ENCODE measurements at regions not wholly inside any gene's neighbourhood (a gene's known extent, or its start where the extent isn't known, plus 50 kb on each side); places are given as distances from the start of the nearest gene placed in this dataset.

DNA sequence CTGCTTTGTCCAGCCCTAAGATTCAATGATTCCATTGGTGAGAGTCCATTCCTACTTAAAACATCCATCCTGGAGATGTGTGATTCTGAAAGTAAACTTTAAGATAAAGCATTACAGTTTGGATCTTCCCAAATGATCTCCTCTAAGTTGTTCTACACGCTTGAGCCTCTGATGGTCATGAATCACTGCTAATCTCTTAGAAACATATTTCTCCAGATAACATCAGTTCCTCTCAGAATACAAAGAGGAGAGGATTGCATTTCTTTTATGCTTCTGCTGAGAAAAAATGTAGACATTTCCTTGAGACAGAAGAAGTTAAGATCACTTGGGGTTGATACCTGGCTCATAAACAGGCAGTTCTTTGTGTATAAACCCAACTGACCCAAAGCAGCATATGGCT lies 281.2 kb upstream of the DPH6 start:
- no peaks in the 10 kb centered on the region for H3K36me3 ChIP-seq
- no peaks in the 10 kb centered on the region for H3K9me3 ChIP-seq
- intact Hi-C loops (cut with DNase I), result no loop called here
- 9% methylated on average over 1 of the region's 1 CpG for WGBS
- no peaks in the 10 kb centered on the region for H3K4me1 ChIP-seq (replicated peaks)
- no peak for DNase-seq (ENCODE audit: low spot score)
- no peak overlapping the region for H3K27ac ChIP-seq
- H3K27me3 ChIP-seq (replicated peaks; ENCODE audit: insufficient read depth), result no peaks in the 10 kb centered on the region
- H3K4me3 ChIP-seq, result no peak overlapping the region
- TF ChIP-seq CTCF (IDR thresholded peaks at IDR 0.05) (no peak), POLR2AphosphoS5 (IDR thresholded peaks at IDR 0.05) (no peak), POLR2A (IDR thresholded peaks at IDR 0.05) (no peak)

DNA sequence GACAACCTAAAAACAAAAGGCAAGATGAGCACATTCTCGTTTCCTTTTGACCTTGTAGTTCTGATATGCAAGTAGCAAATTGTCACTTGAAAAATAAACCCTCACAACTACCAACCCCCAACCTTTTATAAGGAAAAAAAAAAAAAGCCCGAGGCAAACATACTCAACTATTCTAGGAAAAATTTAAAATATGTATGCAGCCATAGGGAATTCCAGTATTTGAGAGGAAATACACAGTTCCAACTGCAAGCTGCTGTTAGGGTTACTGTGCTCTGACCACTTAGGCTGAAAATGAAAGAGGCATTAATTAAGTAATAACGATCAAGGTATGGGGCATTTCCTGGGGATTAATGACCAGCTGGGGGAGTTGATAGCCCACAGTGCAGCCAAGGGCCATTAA lies 281.9 kb upstream of the DPH6 start:
- H3K4me3 ChIP-seq, result no peak overlapping the region
- DNase-seq (ENCODE audit: low spot score), result no peak
- 25% methylated on average over 3 of the region's 3 CpGs for WGBS
- H3K36me3 ChIP-seq, result no peaks in the 10 kb centered on the region
- H3K4me1 ChIP-seq (replicated peaks), result no peaks in the 10 kb centered on the region
- no peak overlapping the region for H3K27ac ChIP-seq
- intact Hi-C loops (cut with DNase I), result no loop called here
- H3K27me3 ChIP-seq (replicated peaks; ENCODE audit: insufficient read depth), result no peaks in the 10 kb centered on the region
- TF ChIP-seq CTCF (IDR thresholded peaks at IDR 0.05), result no peak
- no peak for TF ChIP-seq POLR2A (IDR thresholded peaks at IDR 0.05)
- no peak for TF ChIP-seq POLR2AphosphoS5 (IDR thresholded peaks at IDR 0.05)
- no peaks in the 10 kb centered on the region for H3K9me3 ChIP-seq

GRCh38 chr15:35833581-35833980 lies 287.6 kb upstream of the DPH6 start:
- intact Hi-C loops (cut with DNase I), result no loop called here
- Histone ChIP-seq H3K4me3 (no peak overlapping the region), H3K4me1 (replicated peaks) (no peaks in the 10 kb centered on the region), H3K27ac (no peak overlapping the region), H3K9me3 (no peaks in the 10 kb centered on the region), H3K36me3 (no peaks in the 10 kb centered on the region), H3K27me3 (replicated peaks; ENCODE audit: insufficient read depth) (no peaks in the 10 kb centered on the region)
- WGBS, result 70% methylated on average over 1 of the region's 1 CpG
- no peak for TF ChIP-seq CTCF (IDR thresholded peaks at IDR 0.05)
- no peak for TF ChIP-seq POLR2A (IDR thresholded peaks at IDR 0.05)
- no peak for TF ChIP-seq POLR2AphosphoS5 (IDR thresholded peaks at IDR 0.05)
- DNase-seq (ENCODE audit: low spot score), result no peak

DNA sequence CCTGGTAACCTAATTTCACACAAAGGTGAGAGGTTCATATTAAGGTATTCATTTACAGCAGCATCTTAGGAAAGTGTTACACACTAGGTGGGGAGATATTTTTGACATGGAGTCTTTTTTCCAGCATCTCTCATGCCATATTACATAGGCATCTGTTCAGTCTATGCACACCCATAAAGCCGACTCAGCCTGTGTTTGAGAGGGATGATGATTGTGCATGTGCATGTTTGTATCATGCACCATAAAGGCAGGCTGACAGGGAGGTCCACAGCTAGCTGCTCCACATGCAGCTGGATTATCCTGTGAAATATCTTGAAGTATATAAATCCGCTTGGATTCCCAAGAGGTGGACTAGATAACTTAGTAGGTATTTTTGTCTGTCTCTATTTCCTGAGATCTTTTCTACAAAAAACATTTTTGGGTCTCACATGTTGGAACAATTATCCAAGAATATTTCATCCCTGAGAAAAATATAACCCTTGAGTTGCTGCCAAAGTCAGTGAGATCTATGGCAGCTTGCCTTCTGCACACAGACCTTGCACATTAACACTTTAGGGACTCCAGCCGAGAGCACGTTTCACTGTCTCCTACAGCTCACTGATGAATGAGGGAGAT lies 288.4 kb upstream of the DPH6 start:
- no peak for DNase-seq (ENCODE audit: low spot score)
- H3K36me3 ChIP-seq, result no peaks in the 10 kb centered on the region
- no peak for TF ChIP-seq POLR2AphosphoS5 (IDR thresholded peaks at IDR 0.05)
- TF ChIP-seq POLR2A (IDR thresholded peaks at IDR 0.05), result no peak
- TF ChIP-seq CTCF (IDR thresholded peaks at IDR 0.05), result no peak
- H3K9me3 ChIP-seq, result no peaks in the 10 kb centered on the region
- H3K4me3 ChIP-seq, result no peak overlapping the region
- H3K4me1 ChIP-seq (replicated peaks), result no peaks in the 10 kb centered on the region
- no peak overlapping the region for H3K27ac ChIP-seq
- intact Hi-C loops (cut with DNase I), result no loop called here
- no peaks in the 10 kb centered on the region for H3K27me3 ChIP-seq (replicated peaks; ENCODE audit: insufficient read depth)
- 53% methylated on average over 4 of the region's 4 CpGs for WGBS

GRCh38 chr15:35834866-35835265 lies 288.9 kb upstream of the DPH6 start:
- intact Hi-C loops (cut with DNase I), result no loop called here
- H3K4me3 ChIP-seq, result no peak overlapping the region
- no peaks in the 10 kb centered on the region for H3K27me3 ChIP-seq (replicated peaks; ENCODE audit: insufficient read depth)
- H3K9me3 ChIP-seq, result no peaks in the 10 kb centered on the region
- H3K27ac ChIP-seq, result no peak overlapping the region
- no peaks in the 10 kb centered on the region for H3K4me1 ChIP-seq (replicated peaks)
- TF ChIP-seq POLR2AphosphoS5 (IDR thresholded peaks at IDR 0.05), result no peak
- no peak for TF ChIP-seq POLR2A (IDR thresholded peaks at IDR 0.05)
- no peak for TF ChIP-seq CTCF (IDR thresholded peaks at IDR 0.05)
- WGBS, result 98% methylated on average over 2 of the region's 2 CpGs
- H3K36me3 ChIP-seq, result no peaks in the 10 kb centered on the region
- no peak for DNase-seq (ENCODE audit: low spot score)

Data from prostate gland (tissue), 2 donors.